ENCODE measurements at regions not wholly inside any gene's neighbourhood (a gene's known extent, or its start where the extent isn't known, plus 50 kb on each side); places are given as distances from the start of the nearest gene placed in this dataset.

- H4K20me1 ChIP-seq (ENCODE audit: insufficient read depth, low read length): no peaks in the 10 kb centered on the region
- no peaks in the 10 kb centered on the region for H3K9me3 ChIP-seq (replicated peaks in 1 of 2; ENCODE audit: control insufficient read depth in 1 of 2, insufficient read depth in 1 of 2, low read length in 2 of 2)
- no peaks in the 10 kb centered on the region for H3K4me1 ChIP-seq (ENCODE audit: control insufficient read depth in 1 of 2, insufficient read depth in 2 of 2, low read length in 2 of 2)
- no peaks in the 10 kb centered on the region for H3K27me3 ChIP-seq (ENCODE audit: control insufficient read depth in 2 of 2, insufficient read depth in 2 of 2, low read length in 2 of 2)
- H3K36me3 Mint-ChIP-seq: no peaks in the 10 kb centered on the region
- H3K27ac Mint-ChIP-seq: no peak overlapping the region
- H3K4me3 Mint-ChIP-seq: no peak overlapping the region
- no peak overlapping the region for H3K4me3 ChIP-seq (replicated peaks in 1 of 3; ENCODE audit: low read depth in 2 of 3, low read length in 3 of 3)
- intact Hi-C loops (cut with micrococcal nuclease): no loop called here
- H3K9me3 Mint-ChIP-seq: peaks cover 1 to 8% (median 6%) of the 10 kb centered on the region in 7 donors
- TF ChIP-seq CTCF (IDR thresholded peaks at IDR 0.05): no peak
- no peaks in the 10 kb centered on the region for H3K4me1 Mint-ChIP-seq
- no peak overlapping the region for H2AFZ ChIP-seq (ENCODE audit: insufficient read depth, low read depth, low read length, poor library complexity, severe bottlenecking)
- 84% methylated on average over 5 of the region's 5 CpGs for WGBS (ENCODE audit: insufficient coverage)
- H3K36me3 ChIP-seq (replicated peaks in 1 of 2; ENCODE audit: control insufficient read depth in 1 of 2, insufficient read depth in 2 of 2, low read length in 2 of 2): no peaks in the 10 kb centered on the region
- DNase-seq: no peak
- peaks cover 1 to 4% (median 2%) of the 10 kb centered on the region in 3 donors for H3K27me3 Mint-ChIP-seq (ENCODE audit: low read depth in 3 of 3)
- H3K27ac ChIP-seq (ENCODE audit: low read depth in 1 of 2, low read length in 2 of 2): no peak overlapping the region
- no peaks in the 10 kb centered on the region for H3K79me2 ChIP-seq (ENCODE audit: insufficient read depth, low read length)
- H3K4me2 ChIP-seq (replicated peaks; ENCODE audit: extremely low read depth, low read length, poor library complexity, severe bottlenecking): no peak overlapping the region
- no peak overlapping the region for H3K9ac ChIP-seq (ENCODE audit: insufficient read depth, low read length, poor library complexity, severe bottlenecking)
Observed at GRCh38 chr17:72492941-72493340, 372.1 kb downstream of the SOX9 start.

- Histone ChIP-seq H4K20me1 (ENCODE audit: insufficient read depth, low read length) (no peaks in the 10 kb centered on the region), H3K36me3 (replicated peaks in 1 of 2; ENCODE audit: control insufficient read depth in 1 of 2, insufficient read depth in 2 of 2, low read length in 2 of 2) (no peaks in the 10 kb centered on the region), H3K9ac (ENCODE audit: insufficient read depth, low read length, poor library complexity, severe bottlenecking) (no peak overlapping the region), H3K4me1 (ENCODE audit: control insufficient read depth in 1 of 2, insufficient read depth in 2 of 2, low read length in 2 of 2) (no peaks in the 10 kb centered on the region), H3K27ac (ENCODE audit: low read depth in 1 of 2, low read length in 2 of 2) (no peak overlapping the region), H3K9me3 (replicated peaks in 1 of 2; ENCODE audit: control insufficient read depth in 1 of 2, insufficient read depth in 1 of 2, low read length in 2 of 2) (no peaks in the 10 kb centered on the region), H3K4me3 (replicated peaks in 1 of 3; ENCODE audit: low read depth in 2 of 3, low read length in 3 of 3) (no peak overlapping the region), H3K4me2 (replicated peaks; ENCODE audit: extremely low read depth, low read length, poor library complexity, severe bottlenecking) (no peak overlapping the region), H2AFZ (ENCODE audit: insufficient read depth, low read depth, low read length, poor library complexity, severe bottlenecking) (no peak overlapping the region), H3K27me3 (ENCODE audit: control insufficient read depth in 2 of 2, insufficient read depth in 2 of 2, low read length in 2 of 2) (no peaks in the 10 kb centered on the region), H3K79me2 (ENCODE audit: insufficient read depth, low read length) (no peaks in the 10 kb centered on the region)
- H3K4me3 Mint-ChIP-seq: no peak overlapping the region
- intact Hi-C loops (cut with micrococcal nuclease): no loop called here
- H3K36me3 Mint-ChIP-seq: no peaks in the 10 kb centered on the region
- no peak for TF ChIP-seq CTCF (IDR thresholded peaks at IDR 0.05)
- 100% methylated on average over 1 of the region's 2 CpGs for WGBS (ENCODE audit: insufficient coverage)
- peaks cover 0 to 2% (median 2%) of the 10 kb centered on the region in 3 donors for H3K27me3 Mint-ChIP-seq (ENCODE audit: low read depth in 3 of 3)
- no peaks in the 10 kb centered on the region for H3K4me1 Mint-ChIP-seq
- no peak for DNase-seq
- peaks cover 1 to 10% (median 6%) of the 10 kb centered on the region in 7 donors for H3K9me3 Mint-ChIP-seq
- no peak overlapping the region for H3K27ac Mint-ChIP-seq
Observed at GRCh38 chr17:72494566-72494965, 373.7 kb downstream of the SOX9 start.
